Sigmoid colon (tissue), 6 donors: ENCODE measurements at regions not wholly inside any gene's neighbourhood (a gene's known extent, or its start where the extent isn't known, plus 50 kb on each side); places are given as distances from the start of the nearest gene placed in this dataset.

Source experiments
- DNase-seq: peaks from one replicate; pipeline ENCODE4 v3.0.0-alpha.2; 2019
- H3K27ac ChIP-seq, 4 donors: fragments of 200-600 bp; sonication (generic); one replicate each; pipeline ENCODE4 v1.5.1; 2016 to 2019; ENCODE audit warnings: mild to moderate bottlenecking in 1 of 4
- H3K27me3 ChIP-seq, 3 donors: fragments of 200-600 bp; sonication (generic); one replicate each; pipeline ENCODE4 v1.5.1; 2019; ENCODE audit warnings: mild to moderate bottlenecking in 1 of 3
- H3K36me3 ChIP-seq, 4 donors: fragments of 200-600 bp; sonication (generic); one replicate each; pipeline ENCODE4 v1.5.1; 2016 to 2019
- H3K4me1 ChIP-seq, 4 donors: fragments of 200-600 bp; sonication (generic); one replicate each; pipeline ENCODE4 v1.5.1; 2017 to 2019
- H3K4me3 ChIP-seq, 4 donors: fragments of 200-600 bp; sonication (generic); one replicate each; pipeline ENCODE4 v1.5.1; 2017 to 2019; ENCODE audit warnings: mild to moderate bottlenecking in 2 of 4, moderate library complexity in 1 of 4
- H3K9me3 ChIP-seq, 4 donors: fragments of 200-600 bp in 3 of 4; sonication (generic) in 3 of 4; one replicate each; pipeline versions ENCODE4 v1.5.1 to v1.6.1; 2013 to 2019
- EP300 ChIP-seq, 4 donors: sonication (generic); formaldehyde crosslinking; IDR thresholded peaks; one replicate each; pipeline ENCODE4 v1.6.1; 2017; ENCODE audit warnings: antibody characterized with exemption in 4 of 4
- POLR2A ChIP-seq, 2 donors: fragments of 450-650 bp; IDR thresholded peaks; one replicate each; pipeline ENCODE4 v1.6.1; 2016; ENCODE audit warnings: antibody characterized with exemption in 2 of 2, mild to moderate bottlenecking in 2 of 2, moderate library complexity in 2 of 2
- POLR2AphosphoS5 ChIP-seq, 4 donors: sonication (generic); formaldehyde crosslinking; IDR thresholded peaks; one replicate each; pipeline ENCODE4 v1.6.1; 2017; ENCODE audit warnings: antibody characterized with exemption in 4 of 4
- WGBS, 2 donors: extraction: QIAGEN DNeasy Blood & Tissue Kit; methylation state at CpG; one replicate each; pipeline ENCODE4 v1.1.7; 2013; 5-methylcytosine and 5-hydroxymethylcytosine counted together
- intact Hi-C: fragments of 100-400 bp; cut with DNase I; formaldehyde crosslinking; loops from one replicate; pipeline ENCODE4 v1.15.1; 2023
- TF ChIP-seq, protein P1 (sequence below), 4 experiments: fragments of 450-650 bp in 3 of 4; fragments of 200-600 bp in 1 of 4; IDR thresholded peaks; one replicate each; pipeline ENCODE4 v1.5.1; 2016 to 2019; ENCODE audit warnings: antibody characterized with exemption in 4 of 4, mild to moderate bottlenecking in 3 of 4, moderate library complexity in 2 of 4
- donor health status: healthy with polysubstance abuse.
- donor health status: healthy.

DNA sequence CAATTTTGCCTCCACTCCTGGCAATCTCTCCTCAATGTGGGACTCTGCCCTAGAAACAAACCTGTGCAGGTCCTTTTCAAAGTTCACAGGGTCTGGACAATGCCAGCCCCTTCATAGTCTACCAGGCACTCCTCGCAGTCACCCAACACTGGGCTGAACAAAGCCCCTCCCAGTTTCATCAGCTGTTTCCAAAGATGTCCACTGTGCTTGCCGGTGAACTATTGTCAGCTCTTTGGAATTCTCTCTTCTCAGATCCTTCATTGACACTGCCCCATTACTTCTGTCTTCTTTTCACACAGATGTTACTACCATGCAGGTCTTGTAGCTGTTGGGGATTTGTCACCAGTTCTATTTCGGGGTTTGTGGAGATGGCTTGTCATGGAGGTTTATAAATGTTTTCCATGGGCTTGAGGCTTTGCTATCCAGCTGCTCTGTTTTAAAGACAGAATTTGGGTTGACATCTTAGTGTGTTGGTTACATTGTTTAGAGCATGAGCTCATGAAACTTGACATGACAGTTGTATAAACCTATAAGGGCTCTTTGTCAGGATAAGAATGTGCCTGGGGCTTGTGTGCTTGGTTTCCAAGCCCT lies 77.3 kb upstream of the DHRS4 start:
- DNase-seq, result no peak
- H3K27ac ChIP-seq, result no peak overlapping the region
- H3K36me3 ChIP-seq, result no peaks in the 10 kb centered on the region
- H3K9me3 ChIP-seq, result no peaks in the 10 kb centered on the region
- intact Hi-C loops, result no loop called here
- no peak overlapping the region for H3K4me3 ChIP-seq
- no peaks in the 10 kb centered on the region for H3K4me1 ChIP-seq
- H3K27me3 ChIP-seq, result no peaks in the 10 kb centered on the region
- TF ChIP-seq POLR2AphosphoS5 (IDR thresholded peaks at IDR 0.05) (no peak), POLR2A (IDR thresholded peaks at IDR 0.05) (no peak), EP300 (IDR thresholded peaks at IDR 0.05) (no peak)
- TF ChIP-seq, protein P1, sequence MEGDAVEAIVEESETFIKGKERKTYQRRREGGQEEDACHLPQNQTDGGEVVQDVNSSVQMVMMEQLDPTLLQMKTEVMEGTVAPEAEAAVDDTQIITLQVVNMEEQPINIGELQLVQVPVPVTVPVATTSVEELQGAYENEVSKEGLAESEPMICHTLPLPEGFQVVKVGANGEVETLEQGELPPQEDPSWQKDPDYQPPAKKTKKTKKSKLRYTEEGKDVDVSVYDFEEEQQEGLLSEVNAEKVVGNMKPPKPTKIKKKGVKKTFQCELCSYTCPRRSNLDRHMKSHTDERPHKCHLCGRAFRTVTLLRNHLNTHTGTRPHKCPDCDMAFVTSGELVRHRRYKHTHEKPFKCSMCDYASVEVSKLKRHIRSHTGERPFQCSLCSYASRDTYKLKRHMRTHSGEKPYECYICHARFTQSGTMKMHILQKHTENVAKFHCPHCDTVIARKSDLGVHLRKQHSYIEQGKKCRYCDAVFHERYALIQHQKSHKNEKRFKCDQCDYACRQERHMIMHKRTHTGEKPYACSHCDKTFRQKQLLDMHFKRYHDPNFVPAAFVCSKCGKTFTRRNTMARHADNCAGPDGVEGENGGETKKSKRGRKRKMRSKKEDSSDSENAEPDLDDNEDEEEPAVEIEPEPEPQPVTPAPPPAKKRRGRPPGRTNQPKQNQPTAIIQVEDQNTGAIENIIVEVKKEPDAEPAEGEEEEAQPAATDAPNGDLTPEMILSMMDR (IDR thresholded peaks at IDR 0.05), result no peak
- whole genome bisulfite sequencing, 2 donors, result 87 to 89% methylated on average over 3 of the region's 3 CpGs

DNA sequence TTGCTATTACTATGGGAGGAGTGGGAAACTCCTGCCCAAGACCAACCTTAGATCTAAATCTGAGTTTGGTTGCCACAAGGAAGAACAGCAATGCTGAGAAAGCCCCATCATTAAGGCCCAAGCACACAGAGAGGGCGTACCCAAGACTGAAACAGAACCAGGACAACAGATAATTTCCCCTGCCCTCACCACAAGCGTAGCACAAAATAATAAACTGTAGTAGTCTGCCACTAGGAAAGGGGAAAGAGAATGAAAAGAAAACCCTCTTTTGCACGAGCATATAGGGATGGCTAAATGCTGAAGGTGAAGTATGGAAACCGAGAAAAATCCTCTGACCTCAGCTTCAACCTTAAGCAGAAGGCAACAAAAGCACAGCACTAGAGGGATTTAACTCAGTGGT lies 76.5 kb upstream of the DHRS4 start:
- Histone ChIP-seq H3K27me3 (no peaks in the 10 kb centered on the region), H3K4me3 (no peak overlapping the region), H3K4me1 (no peaks in the 10 kb centered on the region), H3K9me3 (no peaks in the 10 kb centered on the region), H3K36me3 (no peaks in the 10 kb centered on the region), H3K27ac (no peak overlapping the region)
- no peak for DNase-seq
- 89% methylated on average over 4 of the region's 4 CpGs for WGBS, 2 donors
- TF ChIP-seq EP300 (IDR thresholded peaks at IDR 0.05) (no peak), POLR2A (IDR thresholded peaks at IDR 0.05) (no peak), POLR2AphosphoS5 (IDR thresholded peaks at IDR 0.05) (no peak)
- TF ChIP-seq, protein P1 (IDR thresholded peaks at IDR 0.05), result no peak
- intact Hi-C loops, result no loop called here

DNA sequence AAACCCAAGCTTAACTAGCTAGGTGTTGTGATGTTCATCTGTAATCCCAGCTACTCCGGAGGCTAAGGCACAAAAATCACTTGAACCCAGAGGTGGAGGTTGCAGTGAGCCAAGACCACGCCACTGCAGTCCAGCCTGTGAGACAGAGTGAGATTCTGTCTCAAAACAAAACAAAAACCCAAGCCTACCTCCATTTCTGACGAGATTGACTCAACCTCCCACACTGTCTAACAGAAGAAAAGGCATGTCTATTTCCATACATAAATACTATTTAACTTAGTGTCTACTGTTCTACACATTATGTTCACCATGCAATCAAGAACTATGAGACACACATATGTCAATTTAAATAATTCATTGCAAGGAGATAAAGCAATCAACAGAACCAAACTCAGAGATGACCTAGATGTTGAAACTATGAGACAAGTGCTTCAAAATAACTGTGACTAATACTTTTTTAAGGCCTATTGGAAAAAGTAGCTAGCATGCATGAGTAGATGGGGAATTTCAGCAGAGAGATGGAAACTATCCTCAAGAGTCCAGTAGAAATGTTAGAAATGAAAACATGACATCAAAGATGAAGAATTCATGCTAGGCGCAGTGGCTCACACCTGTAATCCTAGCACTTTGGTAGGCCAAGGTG lies 75.9 kb upstream of the DHRS4 start:
- intact Hi-C loops, result no loop called here
- Histone ChIP-seq H3K9me3 (no peaks in the 10 kb centered on the region), H3K4me1 (no peaks in the 10 kb centered on the region), H3K27me3 (no peaks in the 10 kb centered on the region), H3K4me3 (no peak overlapping the region), H3K36me3 (no peaks in the 10 kb centered on the region), H3K27ac (no peak overlapping the region)
- 85 to 86% methylated on average over 4 of the region's 4 CpGs for WGBS, 2 donors
- TF ChIP-seq POLR2AphosphoS5 (IDR thresholded peaks at IDR 0.05) (no peak), EP300 (IDR thresholded peaks at IDR 0.05) (no peak)
- TF ChIP-seq, protein P1 (IDR thresholded peaks at IDR 0.05), result no peak
- DNase-seq, result no peak

DNA sequence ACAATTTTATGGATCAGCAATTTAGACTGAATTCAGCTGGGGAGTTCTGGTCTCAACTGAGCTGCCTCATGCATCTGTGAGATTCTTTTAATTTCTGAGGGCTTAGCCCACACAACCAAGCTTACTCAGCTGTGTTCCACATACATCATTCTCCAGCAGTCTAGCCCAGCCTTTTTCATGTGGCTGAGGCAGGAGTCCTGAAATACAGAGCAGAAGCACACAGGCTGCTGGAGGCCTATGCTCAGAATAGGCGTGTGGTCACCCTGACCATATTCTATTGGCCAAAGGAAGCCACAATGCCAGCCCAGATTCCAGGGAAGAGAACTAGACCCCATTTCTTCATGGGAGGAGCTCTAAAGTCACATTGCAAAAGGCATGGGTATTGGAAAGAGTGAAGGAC lies 72.3 kb upstream of the DHRS4 start:
- 89 to 96% methylated on average over 1 of the region's 1 CpG for WGBS, 2 donors
- intact Hi-C loops, result no loop called here
- no peak overlapping the region for H3K4me3 ChIP-seq
- H3K4me1 ChIP-seq, result no peaks in the 10 kb centered on the region
- H3K27me3 ChIP-seq, result no peaks in the 10 kb centered on the region
- DNase-seq, result no peak
- no peak overlapping the region for H3K27ac ChIP-seq
- no peaks in the 10 kb centered on the region for H3K9me3 ChIP-seq
- no peak for TF ChIP-seq EP300 (IDR thresholded peaks at IDR 0.05)
- TF ChIP-seq POLR2AphosphoS5 (IDR thresholded peaks at IDR 0.05), result no peak
- TF ChIP-seq, protein P1 (IDR thresholded peaks at IDR 0.05), result no peak
- TF ChIP-seq POLR2A (IDR thresholded peaks at IDR 0.05), result no peak
- H3K36me3 ChIP-seq, result no peaks in the 10 kb centered on the region
